GM12878 (cell line): ENCODE measurements at regions not wholly inside any gene's neighbourhood (a gene's known extent, or its start where the extent isn't known, plus 50 kb on each side); places are given as distances from the start of the nearest gene placed in this dataset.

Experiments used
- ATF2 ChIP-seq: IDR thresholded peaks from 2 replicates; pipeline ENCODE4 v1.6.1; 2012; ENCODE audit warnings: low read length, inconsistent platforms
- BCL11A ChIP-seq: IDR thresholded peaks from 2 replicates; pipeline ENCODE4 v1.6.1; 2011; ENCODE audit warnings: low read depth, low read length
- CTCF ChIP-seq, 3 experiments: IDR thresholded peaks in 2 of 3; conservative IDR thresholded peaks in 1 of 3; 2 replicates each; pipeline ENCODE4 v1.5.1; 2011; ENCODE audit warnings: low read depth in 3 of 3, low read length in 3 of 3, mild to moderate bottlenecking in 3 of 3, control low read depth in 2 of 3, moderate library complexity in 2 of 3, inconsistent platforms in 1 of 3, mixed read lengths in 1 of 3; ENCODE audit not compliant: control insufficient read depth in 2 of 3, insufficient read depth in 1 of 3; ENCODE audit errors: extremely low read depth in 1 of 3
- E2F4 ChIP-seq: IDR thresholded peaks from 2 replicates; pipeline ENCODE4 v1.6.1; 2012; ENCODE audit warnings: low read depth, low read length, improper control_type of control experiment
- E4F1 ChIP-seq: fragments of 450-650 bp; IDR thresholded peaks from 2 replicates; pipeline ENCODE4 v1.6.1; 2018; ENCODE audit warnings: borderline replicate concordance, mild to moderate bottlenecking; ENCODE audit not compliant: partially characterized antibody
- NR2C2 ChIP-seq: IDR thresholded peaks from 2 replicates; pipeline ENCODE4 v1.6.1; 2011; ENCODE audit warnings: borderline replicate concordance, low read depth; ENCODE audit not compliant: control insufficient read depth, insufficient read length
- PML ChIP-seq: IDR thresholded peaks from 2 replicates; pipeline ENCODE4 v1.6.1; 2012; ENCODE audit warnings: low read length, inconsistent platforms
- SIN3A ChIP-seq: IDR thresholded peaks from 2 replicates; pipeline ENCODE4 v1.6.1; 2012; ENCODE audit warnings: low read depth, low read length, improper control_type of control experiment
- SP1 ChIP-seq: IDR thresholded peaks from one replicate; pipeline ENCODE4 v1.6.1; 2011; ENCODE audit warnings: low read depth, low read length

GRCh38 chr10:130509881-130510689 is 373.9 kb downstream of the GLRX3 start:
- no peak for TF ChIP-seq BCL11A
- TF ChIP-seq CTCF (IDR thresholded peaks at IDR 0.05 in 2 of 3, conservative IDR thresholded peaks at IDR 0.05 in 1 of 3; ENCODE audit: control insufficient read depth in 2 of 3, extremely low read depth in 1 of 3, insufficient read depth in 1 of 3, low read depth in 3 of 3, low read length in 3 of 3), result no peak
- TF ChIP-seq PML, result no peak
- no peak for TF ChIP-seq E2F4
- no peak for TF ChIP-seq E4F1
- no peak for TF ChIP-seq SIN3A
- TF ChIP-seq ATF2, result no peak
- no peak for TF ChIP-seq NR2C2
- TF ChIP-seq SP1, result no peak
